ENCODE measurements at regions not wholly inside any gene's neighbourhood (a gene's known extent, or its start where the extent isn't known, plus 50 kb on each side); places are given as distances from the start of the nearest gene placed in this dataset.

DNA sequence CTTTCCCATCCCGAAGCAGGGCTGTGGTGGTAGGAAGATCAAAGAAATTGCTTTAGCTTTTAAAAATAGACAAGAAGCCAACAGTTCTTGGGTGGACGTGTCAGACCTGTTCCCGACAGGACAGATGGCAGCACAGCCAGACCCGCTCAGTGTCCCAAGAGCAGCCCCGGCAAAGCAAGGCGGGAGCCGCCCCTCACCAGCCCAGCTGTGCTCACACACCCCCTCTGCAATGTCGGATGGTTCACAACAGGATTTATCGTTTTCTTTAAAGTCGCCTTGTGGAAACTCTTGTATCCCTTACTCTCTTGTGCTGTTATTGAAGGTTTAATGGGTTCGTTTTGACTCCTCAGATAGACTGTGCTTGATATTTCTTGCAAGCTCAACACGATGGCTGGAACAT lies 302.4 kb downstream of the THBS2 start:
- WGBS, result 76% methylated on average over 12 of the region's 12 CpGs
- no peaks in the 10 kb centered on the region for H3K9me3 ChIP-seq (ENCODE audit: control insufficient read depth, low read length)
- no peaks in the 10 kb centered on the region for H3K36me3 ChIP-seq (ENCODE audit: control insufficient read depth in 1 of 2, insufficient read depth in 2 of 2, low read depth in 1 of 2, low read length in 2 of 2)
- no peak overlapping the region for H3K14ac ChIP-seq (ENCODE audit: low read length in 2 of 2)
- no peaks in the 10 kb centered on the region for H3K4me1 ChIP-seq (ENCODE audit: control insufficient read depth, insufficient read depth, low read depth, low read length)
- no peak overlapping the region for H3K27ac ChIP-seq (ENCODE audit: low read length, poor library complexity, severe bottlenecking)
- no peak overlapping the region for H2AFZ ChIP-seq (ENCODE audit: low read depth, low read length)
- H2BK12ac ChIP-seq (ENCODE audit: low read length in 2 of 2), result no peak overlapping the region
- no peak overlapping the region for H2AK5ac ChIP-seq (ENCODE audit: low read length, severe bottlenecking)
- no peak for DNase-seq
- H3K4me2 ChIP-seq (ENCODE audit: low read length, poor library complexity, severe bottlenecking), result no peak overlapping the region
- H4K91ac ChIP-seq (ENCODE audit: low read length), result no peak overlapping the region
- no peak overlapping the region for H2BK5ac ChIP-seq (ENCODE audit: low read depth, low read length, poor library complexity, severe bottlenecking)
- H3K4me3 ChIP-seq (ENCODE audit: insufficient read depth in 1 of 2, low read depth in 1 of 2, low read length in 2 of 2), result no peak overlapping the region
- no peak overlapping the region for H3K4ac ChIP-seq (ENCODE audit: low read depth in 1 of 2, low read length in 2 of 2)
- H3K9ac ChIP-seq (ENCODE audit: low read length), result peak overlapping the region; percentile 60
- H3K23ac ChIP-seq (ENCODE audit: low read length in 2 of 2), result no peak overlapping the region
- no peak overlapping the region for H2BK15ac ChIP-seq (ENCODE audit: low read depth, poor library complexity, severe bottlenecking)
- H3K18ac ChIP-seq (ENCODE audit: low read depth in 1 of 2, low read length in 2 of 2), result no peak overlapping the region
- no peak overlapping the region for H2BK120ac ChIP-seq (ENCODE audit: low read depth, low read length)
- H3K27me3 ChIP-seq (ENCODE audit: control insufficient read depth in 1 of 2, insufficient read depth in 1 of 2, low read length in 2 of 2), result no peaks in the 10 kb centered on the region
- H3K79me1 ChIP-seq (replicated peaks; ENCODE audit: low read length, poor library complexity, severe bottlenecking), result no peaks in the 10 kb centered on the region
- no peak overlapping the region for H4K8ac ChIP-seq (ENCODE audit: low read length)

DNA sequence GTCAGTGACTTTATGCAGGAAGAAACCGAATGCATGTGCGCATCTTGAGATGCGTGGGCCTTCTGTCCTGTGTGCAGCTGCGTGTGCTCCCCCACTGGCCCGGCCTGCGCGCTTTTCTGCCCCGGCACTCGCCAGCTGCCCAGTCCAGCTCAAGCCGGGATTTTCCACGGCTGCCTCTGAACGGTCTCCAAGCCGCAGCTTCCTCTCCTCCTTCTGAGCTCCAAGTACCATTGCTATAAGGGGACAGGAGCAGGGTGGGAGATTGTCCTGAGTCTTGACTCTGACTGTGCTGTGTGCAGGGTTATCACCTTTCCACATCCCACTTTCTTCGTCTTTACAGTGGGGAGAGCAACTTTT lies 302.8 kb downstream of the THBS2 start:
- Histone ChIP-seq H3K9me3 (ENCODE audit: control insufficient read depth, low read length) (no peaks in the 10 kb centered on the region), H3K4me1 (ENCODE audit: control insufficient read depth, insufficient read depth, low read depth, low read length) (no peaks in the 10 kb centered on the region), H2AFZ (ENCODE audit: low read depth, low read length) (no peak overlapping the region), H2BK15ac (ENCODE audit: low read depth, poor library complexity, severe bottlenecking) (no peak overlapping the region), H3K14ac (ENCODE audit: low read length in 2 of 2) (no peak overlapping the region), H3K27ac (ENCODE audit: low read length, poor library complexity, severe bottlenecking) (no peak overlapping the region), H2BK5ac (ENCODE audit: low read depth, low read length, poor library complexity, severe bottlenecking) (no peak overlapping the region), H3K23ac (ENCODE audit: low read length in 2 of 2) (no peak overlapping the region), H3K4me2 (ENCODE audit: low read length, poor library complexity, severe bottlenecking) (no peak overlapping the region), H3K27me3 (ENCODE audit: control insufficient read depth in 1 of 2, insufficient read depth in 1 of 2, low read length in 2 of 2) (no peaks in the 10 kb centered on the region), H3K18ac (ENCODE audit: low read depth in 1 of 2, low read length in 2 of 2) (no peak overlapping the region), H3K9ac (ENCODE audit: low read length) (peak overlapping the region; percentile 60), H4K91ac (ENCODE audit: low read length) (no peak overlapping the region), H2BK12ac (ENCODE audit: low read length in 2 of 2) (no peak overlapping the region), H3K79me1 (replicated peaks; ENCODE audit: low read length, poor library complexity, severe bottlenecking) (no peaks in the 10 kb centered on the region), H4K8ac (ENCODE audit: low read length) (no peak overlapping the region), H2AK5ac (ENCODE audit: low read length, severe bottlenecking) (no peak overlapping the region), H3K36me3 (ENCODE audit: control insufficient read depth in 1 of 2, insufficient read depth in 2 of 2, low read depth in 1 of 2, low read length in 2 of 2) (no peaks in the 10 kb centered on the region), H3K4ac (ENCODE audit: low read depth in 1 of 2, low read length in 2 of 2) (no peak overlapping the region), H2BK120ac (ENCODE audit: low read depth, low read length) (no peak overlapping the region), H3K4me3 (ENCODE audit: insufficient read depth in 1 of 2, low read depth in 1 of 2, low read length in 2 of 2) (peak overlapping the region in 1 of 2 experiments; percentile 36)
- no peak for DNase-seq
- 87% methylated on average over 9 of the region's 14 CpGs for WGBS

DNA sequence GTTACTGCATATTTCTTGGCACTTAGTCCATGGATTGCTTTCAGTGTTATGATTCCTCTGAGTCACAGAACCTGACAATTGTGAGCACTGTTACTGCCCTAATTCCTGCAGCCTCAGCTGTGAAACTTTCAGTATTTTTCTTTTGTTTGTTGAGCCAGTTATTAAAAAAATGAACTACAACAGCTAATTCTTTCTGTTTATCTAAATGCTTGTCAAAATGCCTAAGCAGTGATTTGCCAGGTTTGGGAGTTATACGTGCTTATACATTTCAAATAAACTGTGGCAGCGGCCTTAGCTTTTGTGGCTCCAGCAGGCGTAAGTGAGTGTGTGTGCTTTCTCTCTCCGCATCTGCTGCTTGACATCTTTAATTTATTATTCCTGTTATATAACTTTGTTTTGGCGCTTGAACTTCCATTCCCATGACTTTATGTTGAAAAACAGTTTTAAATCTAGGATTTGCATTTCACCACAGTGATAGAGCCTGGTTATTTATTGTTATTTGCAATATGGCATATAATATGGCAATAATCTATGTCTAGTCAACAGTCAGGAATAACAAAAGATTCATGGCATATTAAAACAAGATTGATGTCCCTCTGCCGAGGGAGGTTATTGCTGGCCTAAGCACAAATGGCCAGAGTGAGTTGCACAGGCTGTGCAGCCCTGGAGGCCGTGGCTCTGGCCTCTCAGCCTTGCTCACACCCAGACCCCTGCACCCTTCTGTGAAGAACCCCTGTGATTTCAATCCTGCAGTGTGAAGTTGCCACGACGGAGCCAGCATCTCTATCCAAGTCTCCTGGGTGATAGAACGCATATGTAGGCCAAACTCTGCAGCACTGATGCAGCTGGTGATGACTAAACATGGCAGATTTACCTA lies 303.4 kb downstream of the THBS2 start:
- Histone ChIP-seq H3K27ac (ENCODE audit: low read length, poor library complexity, severe bottlenecking) (no peak overlapping the region), H3K36me3 (ENCODE audit: control insufficient read depth in 1 of 2, insufficient read depth in 2 of 2, low read depth in 1 of 2, low read length in 2 of 2) (no peaks in the 10 kb centered on the region)
- no peak for DNase-seq

DNA sequence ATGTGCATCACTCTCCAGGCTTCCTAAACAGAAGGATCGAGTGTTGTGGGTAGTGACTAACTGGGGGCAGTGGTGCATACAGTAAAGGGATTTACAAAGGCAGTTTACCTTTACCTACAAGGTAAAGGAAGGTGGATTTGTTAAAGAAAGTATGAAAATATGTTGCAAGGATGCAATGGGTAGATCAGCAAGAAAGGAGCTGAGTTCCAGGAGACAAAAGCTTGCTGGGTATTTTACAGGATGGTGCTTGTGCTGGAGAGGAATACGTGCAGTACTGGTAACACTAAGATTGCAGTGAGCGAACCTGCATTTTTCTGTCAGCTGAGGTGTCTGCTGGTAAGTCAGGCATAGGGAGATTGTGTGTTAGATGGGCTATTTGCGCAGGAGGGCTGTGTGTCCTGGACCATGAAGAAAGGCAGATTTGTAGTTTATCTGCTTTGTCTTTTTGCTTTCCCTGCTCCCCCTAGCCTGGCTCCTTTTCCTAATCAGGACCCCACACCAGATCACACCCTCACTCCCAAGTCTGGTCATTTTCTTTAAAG lies 304.6 kb downstream of the THBS2 start:
- Histone ChIP-seq H3K4me2 (ENCODE audit: low read length, poor library complexity, severe bottlenecking) (no peak overlapping the region), H3K4ac (ENCODE audit: low read depth in 1 of 2, low read length in 2 of 2) (no peak overlapping the region), H4K8ac (ENCODE audit: low read length) (no peak overlapping the region), H3K4me3 (ENCODE audit: insufficient read depth in 1 of 2, low read depth in 1 of 2, low read length in 2 of 2) (no peak overlapping the region), H3K27ac (ENCODE audit: low read length, poor library complexity, severe bottlenecking) (no peak overlapping the region), H2BK5ac (ENCODE audit: low read depth, low read length, poor library complexity, severe bottlenecking) (no peak overlapping the region), H3K14ac (ENCODE audit: low read length in 2 of 2) (no peak overlapping the region), H2BK15ac (ENCODE audit: low read depth, poor library complexity, severe bottlenecking) (no peak overlapping the region), H2AK5ac (ENCODE audit: low read length, severe bottlenecking) (no peak overlapping the region), H2AFZ (ENCODE audit: low read depth, low read length) (no peak overlapping the region), H2BK120ac (ENCODE audit: low read depth, low read length) (no peak overlapping the region), H4K91ac (ENCODE audit: low read length) (no peak overlapping the region), H3K23ac (ENCODE audit: low read length in 2 of 2) (no peak overlapping the region), H3K27me3 (ENCODE audit: control insufficient read depth in 1 of 2, insufficient read depth in 1 of 2, low read length in 2 of 2) (no peaks in the 10 kb centered on the region), H3K18ac (ENCODE audit: low read depth in 1 of 2, low read length in 2 of 2) (no peak overlapping the region), H3K36me3 (ENCODE audit: control insufficient read depth in 1 of 2, insufficient read depth in 2 of 2, low read depth in 1 of 2, low read length in 2 of 2) (no peaks in the 10 kb centered on the region), H3K79me1 (replicated peaks; ENCODE audit: low read length, poor library complexity, severe bottlenecking) (no peaks in the 10 kb centered on the region), H3K9me3 (ENCODE audit: control insufficient read depth, low read length) (no peaks in the 10 kb centered on the region), H3K9ac (ENCODE audit: low read length) (no peak overlapping the region), H3K4me1 (ENCODE audit: control insufficient read depth, insufficient read depth, low read depth, low read length) (no peaks in the 10 kb centered on the region), H2BK12ac (ENCODE audit: low read length in 2 of 2) (no peak overlapping the region)
- no peak for DNase-seq
- 62% methylated on average over 3 of the region's 4 CpGs for WGBS

More for the DNA sequence above, 303.4 kb downstream of the THBS2 start:
- Histone ChIP-seq H3K9ac (ENCODE audit: low read length) (peak overlapping the region; percentile 60), H2AK5ac (ENCODE audit: low read length, severe bottlenecking) (no peak overlapping the region), H3K27me3 (ENCODE audit: control insufficient read depth in 1 of 2, insufficient read depth in 1 of 2, low read length in 2 of 2) (no peaks in the 10 kb centered on the region), H3K4me3 (ENCODE audit: insufficient read depth in 1 of 2, low read depth in 1 of 2, low read length in 2 of 2) (peak overlapping the region in 1 of 2 experiments; percentile 36), H4K91ac (ENCODE audit: low read length) (no peak overlapping the region), H3K79me1 (replicated peaks; ENCODE audit: low read length, poor library complexity, severe bottlenecking) (no peaks in the 10 kb centered on the region), H3K4me1 (ENCODE audit: control insufficient read depth, insufficient read depth, low read depth, low read length) (no peaks in the 10 kb centered on the region), H4K8ac (ENCODE audit: low read length) (no peak overlapping the region), H3K14ac (ENCODE audit: low read length in 2 of 2) (no peak overlapping the region), H3K18ac (ENCODE audit: low read depth in 1 of 2, low read length in 2 of 2) (no peak overlapping the region), H3K4me2 (ENCODE audit: low read length, poor library complexity, severe bottlenecking) (no peak overlapping the region), H2BK12ac (ENCODE audit: low read length in 2 of 2) (no peak overlapping the region), H2BK5ac (ENCODE audit: low read depth, low read length, poor library complexity, severe bottlenecking) (no peak overlapping the region), H2BK15ac (ENCODE audit: low read depth, poor library complexity, severe bottlenecking) (no peak overlapping the region), H3K4ac (ENCODE audit: low read depth in 1 of 2, low read length in 2 of 2) (no peak overlapping the region), H2AFZ (ENCODE audit: low read depth, low read length) (no peak overlapping the region), H3K23ac (ENCODE audit: low read length in 2 of 2) (no peak overlapping the region), H2BK120ac (ENCODE audit: low read depth, low read length) (no peak overlapping the region), H3K9me3 (ENCODE audit: control insufficient read depth, low read length) (no peaks in the 10 kb centered on the region)
- 66% methylated on average over 7 of the region's 10 CpGs for WGBS
